Posterior cingulate gyrus (tissue), 11 donors: ENCODE measurements at regions not wholly inside any gene's neighbourhood (a gene's known extent, or its start where the extent isn't known, plus 50 kb on each side); places are given as distances from the start of the nearest gene placed in this dataset.

ENCODE experiments used
- DNase-seq, 10 donors: peaks; one replicate each; pipeline versions ENCODE4 v3.0.0 to v3.0.0-alpha.2; 2020 to 2021; ENCODE audit warnings: mixed read lengths in 3 of 10
- intact Hi-C: fragments of 100-400 bp; cut with DNase I; formaldehyde crosslinking; loops from one replicate; pipeline ENCODE4 v1.15.1; 2023

DNA sequence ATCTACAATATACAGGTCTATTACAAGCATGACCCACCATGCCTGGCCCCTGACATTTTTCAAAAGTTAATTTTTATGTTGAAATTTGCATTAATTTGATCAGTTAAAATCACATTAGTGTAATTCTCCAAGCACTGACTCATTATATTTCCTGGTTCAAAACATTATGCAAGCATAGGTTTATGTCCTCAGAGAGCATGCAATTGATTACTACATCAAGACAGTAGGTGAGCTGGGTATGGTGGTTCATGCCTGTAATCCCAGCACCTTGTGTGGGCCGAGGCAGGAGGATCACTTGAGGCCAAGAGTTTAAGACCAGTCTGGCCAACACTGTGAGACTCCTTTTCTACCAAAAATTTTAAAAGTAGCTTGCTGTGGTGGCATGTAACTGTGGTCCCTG lies 248.8 kb upstream of the KLHL1 start:
- intact Hi-C loops, result no loop called here
- DNase-seq, result peak in 1 of 10 donors; percentile 64

DNA sequence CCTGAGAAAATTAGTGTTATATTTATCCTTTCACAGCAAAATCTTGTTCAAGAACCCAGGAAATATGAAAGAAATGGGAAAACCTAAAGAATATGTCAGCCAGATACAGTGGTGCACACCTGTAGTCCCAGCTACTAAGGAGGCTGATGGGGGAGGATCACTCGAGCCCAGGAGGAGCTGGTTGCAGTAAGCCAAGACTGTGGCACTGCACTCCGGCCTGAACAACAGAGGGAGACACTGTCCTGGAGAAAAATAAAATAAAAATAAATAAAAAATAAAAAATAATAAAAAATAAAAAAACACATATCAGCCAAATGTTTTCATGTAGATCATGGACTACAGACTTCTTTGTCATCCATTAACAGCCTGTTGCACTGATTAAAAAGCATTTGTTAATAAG lies 244.8 kb upstream of the KLHL1 start:
- DNase-seq, result no peak
- intact Hi-C loops, result no loop called here

DNA sequence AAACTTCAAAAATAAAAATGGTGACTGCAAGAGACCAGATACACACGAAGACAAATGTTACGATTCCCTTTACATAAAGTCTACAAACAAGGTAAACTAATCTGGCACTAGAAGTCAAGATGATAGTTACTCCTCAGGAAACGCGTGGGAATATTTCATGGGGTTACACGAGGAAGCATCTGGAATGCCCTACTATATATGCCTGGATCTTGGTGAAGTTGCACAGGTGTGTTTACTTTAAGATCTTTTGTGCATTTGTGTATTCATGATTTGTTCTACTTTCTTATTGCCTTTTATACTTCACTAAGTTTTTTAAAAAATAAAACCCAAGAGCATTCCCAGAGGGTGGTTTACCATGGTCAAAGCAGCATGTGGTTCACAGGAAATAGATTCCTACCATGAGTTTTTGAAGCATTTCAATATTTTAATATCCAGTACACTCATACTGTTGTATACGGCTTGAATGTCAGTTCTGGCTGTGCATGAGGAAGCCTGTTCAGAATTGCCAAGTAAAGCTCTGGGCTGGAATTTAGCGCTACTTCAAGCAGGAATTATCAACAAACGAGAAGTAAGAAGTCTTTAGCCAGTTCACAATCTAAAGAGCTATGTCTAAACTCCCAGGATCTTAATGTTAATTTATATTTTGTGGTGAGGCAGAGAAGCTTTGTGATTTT lies 239.8 kb upstream of the KLHL1 start:
- no peak for DNase-seq
- intact Hi-C loops, result no loop called here

DNA sequence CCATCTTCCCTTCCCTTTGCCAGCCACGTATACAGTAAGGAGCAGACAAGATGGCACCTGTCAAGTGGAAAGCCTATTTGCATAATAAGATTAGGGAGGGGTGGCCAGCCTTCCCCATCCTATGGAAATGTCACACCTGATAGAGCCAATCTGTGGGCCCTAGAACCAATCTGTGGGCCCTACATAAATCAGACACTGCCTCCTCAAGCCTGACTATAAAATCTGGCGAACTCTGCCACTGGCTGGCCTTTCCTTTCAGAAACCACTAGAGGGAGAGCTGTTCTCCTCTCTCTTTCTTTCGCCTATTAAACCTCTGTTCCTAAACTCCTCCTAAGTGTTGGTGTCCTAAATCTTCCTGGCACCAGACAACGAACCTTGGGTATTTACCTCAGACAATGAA lies 231.5 kb upstream of the KLHL1 start:
- intact Hi-C loops, result no loop called here
- DNase-seq, result no peak

DNA sequence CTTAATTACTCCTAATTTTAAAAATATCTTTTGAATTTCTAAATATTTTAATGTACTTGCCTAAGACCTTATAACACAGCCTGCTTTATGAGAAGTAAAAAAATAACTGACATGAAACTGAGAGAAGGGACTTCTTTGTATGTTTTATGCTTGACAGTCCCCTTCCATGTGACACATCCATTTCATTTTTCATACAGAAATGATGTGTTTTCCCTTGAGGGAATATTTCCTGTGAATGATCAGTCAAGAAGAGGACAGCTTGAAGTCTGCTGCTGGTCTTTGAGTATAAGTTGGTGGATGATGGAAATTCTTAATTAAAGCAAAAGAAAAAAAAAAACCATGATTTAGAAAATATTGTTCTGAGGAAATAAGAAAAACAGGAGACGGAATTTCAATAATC lies 230.4 kb upstream of the KLHL1 start:
- intact Hi-C loops, result no loop called here
- no peak for DNase-seq

DNA sequence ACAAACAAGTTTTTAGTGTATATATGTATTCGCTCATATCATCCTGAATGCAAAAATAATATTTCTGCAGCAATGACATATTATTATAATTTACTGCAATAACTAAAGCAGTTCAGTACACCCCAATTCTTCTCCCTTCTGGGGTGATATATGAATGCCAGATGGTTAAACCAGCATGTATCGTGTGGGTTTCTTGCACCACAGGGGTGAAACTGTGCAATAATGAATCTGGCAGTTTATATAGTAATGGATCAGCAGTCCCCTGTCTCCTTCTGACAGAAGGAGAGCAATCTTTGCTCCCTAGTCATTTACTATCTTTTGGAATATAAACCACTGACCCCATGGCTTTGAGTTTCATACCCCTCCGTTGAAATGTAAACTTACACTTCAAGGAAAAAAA lies 228.6 kb upstream of the KLHL1 start:
- no peak for DNase-seq
- intact Hi-C loops, result no loop called here

DNA sequence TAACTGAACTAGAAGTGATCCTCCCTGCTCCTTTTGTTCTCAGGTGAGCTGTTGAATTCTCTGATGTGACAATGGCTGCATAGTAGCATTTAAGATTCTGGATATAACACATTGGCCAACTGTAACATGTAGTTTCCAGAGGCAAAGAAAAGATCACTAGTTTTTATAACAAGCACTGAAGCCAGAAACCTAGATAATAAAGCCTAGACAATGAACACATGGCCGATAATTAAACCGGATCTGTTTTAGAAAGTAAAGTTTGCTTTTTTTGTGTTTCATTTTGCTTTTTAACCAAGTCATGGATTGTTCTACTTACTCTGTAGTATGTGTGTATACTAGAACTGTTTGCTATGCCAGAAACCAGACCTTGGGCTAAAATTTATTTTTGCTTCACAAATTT lies 225.5 kb upstream of the KLHL1 start:
- DNase-seq, result no peak
- intact Hi-C loops, result no loop called here

DNA sequence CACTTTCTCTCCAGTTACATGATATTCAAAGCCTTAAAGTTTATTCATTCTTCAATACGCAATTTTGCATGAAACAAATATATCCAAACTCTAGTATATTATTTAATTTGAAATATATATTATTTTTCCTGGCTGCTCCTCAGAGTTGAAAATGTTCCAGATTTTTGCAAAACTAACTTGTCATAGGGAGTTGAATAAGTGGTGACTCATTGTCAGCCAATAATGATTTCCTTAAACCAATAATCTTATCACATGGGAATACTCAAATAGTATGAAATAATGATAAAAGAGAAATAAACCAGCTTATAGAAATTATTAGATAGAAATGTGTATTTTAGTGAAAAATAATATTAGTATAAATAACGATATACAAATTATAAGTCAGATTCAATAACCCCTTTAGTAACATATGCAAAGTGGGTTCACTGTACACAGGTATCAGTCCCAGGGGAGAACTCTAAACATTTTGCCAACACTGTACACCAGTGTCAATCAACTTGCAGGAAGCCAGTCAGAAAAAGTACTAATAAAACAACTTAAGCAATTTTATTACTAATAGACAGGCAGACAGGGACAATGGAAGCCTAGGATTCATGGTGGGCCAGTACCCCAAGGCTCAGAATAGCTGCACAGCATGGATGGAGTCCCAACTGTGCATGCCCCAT lies 222.6 kb upstream of the KLHL1 start:
- intact Hi-C loops, result no loop called here
- DNase-seq, result no peak

DNA sequence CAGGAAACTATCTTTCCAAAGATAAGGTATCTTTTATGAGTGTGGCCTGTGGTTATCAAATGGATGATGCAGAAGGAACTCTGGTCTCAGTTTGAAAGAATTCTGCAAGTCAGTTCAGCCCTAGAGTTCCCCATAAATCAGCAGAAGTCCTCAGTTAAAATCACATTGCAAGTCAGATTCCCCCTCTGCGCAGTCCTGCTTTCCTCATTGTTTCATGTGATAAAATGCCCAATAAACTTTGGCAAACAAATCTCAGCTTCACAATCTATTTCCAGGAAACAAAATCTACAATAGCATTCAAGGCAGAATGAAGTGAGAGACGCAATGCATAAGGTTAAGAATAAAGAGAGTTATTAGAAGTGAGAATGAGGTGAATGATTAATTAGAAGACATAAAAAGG lies 216.3 kb upstream of the KLHL1 start:
- intact Hi-C loops, result no loop called here

DNA sequence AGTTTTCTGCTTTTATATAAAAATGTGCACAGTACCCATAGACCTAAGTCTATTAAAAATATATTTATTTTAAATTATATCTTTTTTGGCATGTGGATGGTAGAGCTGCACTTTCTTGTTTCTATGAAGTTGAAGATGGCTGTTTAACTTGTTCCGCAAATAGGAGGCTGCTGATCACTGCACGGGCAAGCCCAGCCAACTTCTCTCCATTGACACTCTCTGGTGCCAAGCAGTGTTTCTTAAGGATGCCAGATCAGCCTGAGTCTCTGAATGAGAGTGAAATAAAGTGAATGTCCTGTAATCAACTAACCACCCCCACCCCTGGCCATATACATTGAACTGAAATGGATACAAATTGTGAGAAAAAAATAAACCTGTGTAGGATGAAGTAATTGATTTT lies 202.9 kb upstream of the KLHL1 start:
- no peak for DNase-seq
- intact Hi-C loops, result no loop called here

More for the DNA sequence above, 216.3 kb upstream of the KLHL1 start:
- no peak for DNase-seq

DNA sequence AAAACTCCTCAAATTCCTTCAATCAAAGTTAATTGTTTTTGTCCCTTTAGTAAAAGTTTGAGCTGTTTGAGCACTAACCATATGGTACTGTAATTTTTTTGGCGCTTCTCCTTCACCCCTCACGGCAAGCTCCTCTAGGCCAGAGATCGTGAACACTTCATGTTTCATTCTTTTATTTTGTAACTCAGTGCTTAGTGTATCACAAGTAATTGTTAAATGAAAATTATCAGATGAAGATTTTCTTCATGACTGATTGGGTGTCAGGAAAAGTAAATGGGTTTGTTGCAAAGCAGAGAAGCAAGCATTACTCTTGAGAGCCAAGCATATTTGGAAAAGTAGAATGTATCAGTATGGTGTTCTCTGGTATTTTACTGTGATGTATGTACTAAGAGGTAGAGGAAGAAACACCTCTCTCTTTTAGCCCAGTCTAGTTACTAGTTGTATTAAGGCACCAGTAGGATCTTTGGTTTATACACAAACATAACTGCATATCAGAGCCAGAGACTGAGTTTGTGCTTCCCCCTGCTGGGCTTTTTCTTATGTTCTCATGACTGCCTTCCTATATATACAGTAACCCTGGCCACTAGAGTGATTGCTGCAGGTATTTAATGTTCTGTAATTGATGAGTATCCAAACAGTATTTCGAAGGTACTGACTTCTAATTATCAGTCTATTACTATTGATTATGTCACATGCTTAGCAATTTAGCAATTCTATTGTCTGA lies 202.3 kb upstream of the KLHL1 start:
- no peak for DNase-seq
- intact Hi-C loops, result no loop called here

DNA sequence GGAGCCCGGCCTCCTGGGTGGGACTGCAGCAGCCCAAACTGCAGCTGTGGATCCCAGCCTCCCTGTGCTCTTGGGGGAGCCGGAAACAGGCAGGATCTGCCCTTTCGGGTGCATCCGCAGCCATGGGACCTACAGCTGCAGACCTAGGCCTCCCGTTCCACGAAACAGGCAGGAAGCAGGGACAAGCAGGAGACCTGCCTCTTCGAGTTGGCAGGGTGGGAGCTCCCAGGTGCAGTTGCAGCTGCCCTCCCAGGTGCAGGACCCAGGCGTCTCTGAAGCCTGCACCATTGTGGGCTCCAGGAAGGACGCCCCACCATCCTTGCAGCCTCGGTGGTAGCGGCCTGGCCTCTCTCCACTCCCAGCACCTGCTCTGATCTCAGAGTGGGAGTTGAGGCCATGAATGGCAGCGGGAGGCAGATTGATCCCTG lies 189.0 kb upstream of the KLHL1 start:
- intact Hi-C loops, result no loop called here
- peak in 2 of 10 donors; percentile 44 to 75 for DNase-seq

DNA sequence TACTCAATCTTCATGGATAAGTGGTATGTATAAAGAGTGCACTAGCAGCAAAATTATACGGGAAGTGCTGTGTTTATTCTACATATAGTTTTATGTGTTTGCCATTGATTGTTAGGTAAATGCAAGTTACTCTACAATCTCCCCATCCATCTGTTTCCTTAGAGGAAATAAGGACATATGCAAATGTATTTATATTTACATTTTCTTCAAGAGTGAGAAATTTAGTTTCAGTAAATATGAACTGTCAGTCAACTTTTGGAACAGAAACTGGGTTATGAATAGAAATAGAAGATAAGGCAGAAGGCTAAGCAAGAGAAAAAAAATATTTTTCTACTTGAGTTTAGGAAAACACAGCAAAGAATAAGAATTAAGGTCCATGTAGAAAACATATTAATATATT lies 176.1 kb upstream of the KLHL1 start:
- DNase-seq, result no peak
- intact Hi-C loops, result no loop called here

DNA sequence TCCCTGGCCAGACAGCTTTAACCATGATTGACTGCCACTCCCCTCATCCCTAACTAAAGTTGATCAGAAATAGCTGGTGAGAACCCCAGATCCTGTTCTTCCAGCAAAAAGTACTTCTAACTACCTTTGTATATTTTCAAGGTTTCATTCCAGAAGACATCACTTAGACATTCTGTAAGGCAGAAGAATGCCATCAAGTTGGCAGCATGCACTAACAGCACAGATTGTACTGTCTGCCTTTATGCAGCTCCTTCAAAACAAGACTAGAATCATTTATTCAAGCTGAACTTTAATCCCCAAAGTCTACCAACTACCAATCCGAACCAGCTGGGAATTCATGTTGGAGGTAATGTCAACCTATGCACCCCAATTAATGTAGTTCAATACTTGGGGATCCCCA lies 167.6 kb upstream of the KLHL1 start:
- intact Hi-C loops, result no loop called here
- DNase-seq, result no peak

DNA sequence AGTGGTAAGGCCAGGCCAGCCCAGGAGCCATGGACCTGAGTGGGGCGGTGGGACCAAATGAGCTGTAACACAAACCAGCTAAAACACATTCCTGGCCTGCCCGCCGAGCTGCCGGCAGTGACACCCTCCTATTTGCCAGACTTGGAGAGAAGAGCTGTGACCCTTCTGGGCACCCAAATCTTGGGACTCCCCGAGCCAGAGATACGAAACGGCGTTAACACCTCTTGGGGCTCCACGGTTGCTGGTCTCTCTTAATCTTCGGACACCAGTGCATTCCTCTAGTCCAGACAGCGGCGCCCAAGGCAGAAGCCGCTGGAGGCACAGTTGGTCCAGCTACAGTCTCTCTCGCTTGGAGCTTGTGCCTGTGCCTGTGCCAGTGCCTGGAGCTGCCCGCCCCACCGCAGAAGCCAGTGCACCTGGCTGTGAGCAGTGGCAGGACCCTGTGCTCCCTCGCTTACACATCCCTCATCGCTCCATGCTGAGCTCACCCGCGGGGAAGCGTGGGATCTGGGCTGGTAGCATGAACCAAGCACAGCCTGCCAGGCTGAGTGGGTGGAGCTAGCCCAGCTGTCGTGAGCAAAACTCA lies 147.2 kb upstream of the KLHL1 start:
- DNase-seq, result peak in 9 of 10 donors; percentile 14 to 92 (median 47)
- intact Hi-C loops, result no loop called here

DNA sequence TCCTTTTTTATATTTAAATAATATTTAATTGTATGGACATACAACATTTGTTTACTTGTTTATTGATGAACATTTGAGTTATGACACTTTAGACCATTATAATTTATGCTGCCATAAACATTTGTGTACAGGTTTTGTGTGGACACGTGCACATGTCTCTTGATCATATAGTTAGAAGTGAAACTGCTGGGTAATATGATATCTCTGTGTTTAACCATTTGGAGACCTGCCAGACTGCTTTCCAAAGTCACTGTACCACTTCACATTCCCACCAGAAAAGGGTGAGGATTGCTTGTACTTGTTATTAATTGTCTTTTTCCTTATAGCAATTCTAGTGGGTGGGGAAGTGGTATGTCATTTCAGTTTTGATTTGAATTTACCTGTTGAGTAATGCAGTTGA lies 145.6 kb upstream of the KLHL1 start:
- no peak for DNase-seq
- intact Hi-C loops, result no loop called here

DNA sequence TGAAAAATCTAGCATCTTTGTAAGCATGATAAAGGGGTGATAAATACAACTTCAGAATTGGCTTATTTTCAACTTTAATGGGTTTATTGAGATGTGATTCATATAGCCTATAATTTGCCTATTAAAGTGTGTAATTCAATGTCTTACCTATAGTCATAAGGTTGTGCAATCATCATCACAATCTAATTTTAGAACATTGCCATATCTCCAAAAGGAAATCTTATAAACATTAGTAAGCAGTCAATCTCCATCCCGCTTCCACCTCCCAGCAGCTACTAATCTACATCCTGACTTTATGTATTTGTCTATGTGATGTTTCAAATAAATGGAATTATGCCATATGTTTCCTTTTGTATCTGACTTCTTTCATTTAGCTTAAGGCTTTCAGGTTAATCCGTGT lies 145.2 kb upstream of the KLHL1 start:
- no peak for DNase-seq

DNA sequence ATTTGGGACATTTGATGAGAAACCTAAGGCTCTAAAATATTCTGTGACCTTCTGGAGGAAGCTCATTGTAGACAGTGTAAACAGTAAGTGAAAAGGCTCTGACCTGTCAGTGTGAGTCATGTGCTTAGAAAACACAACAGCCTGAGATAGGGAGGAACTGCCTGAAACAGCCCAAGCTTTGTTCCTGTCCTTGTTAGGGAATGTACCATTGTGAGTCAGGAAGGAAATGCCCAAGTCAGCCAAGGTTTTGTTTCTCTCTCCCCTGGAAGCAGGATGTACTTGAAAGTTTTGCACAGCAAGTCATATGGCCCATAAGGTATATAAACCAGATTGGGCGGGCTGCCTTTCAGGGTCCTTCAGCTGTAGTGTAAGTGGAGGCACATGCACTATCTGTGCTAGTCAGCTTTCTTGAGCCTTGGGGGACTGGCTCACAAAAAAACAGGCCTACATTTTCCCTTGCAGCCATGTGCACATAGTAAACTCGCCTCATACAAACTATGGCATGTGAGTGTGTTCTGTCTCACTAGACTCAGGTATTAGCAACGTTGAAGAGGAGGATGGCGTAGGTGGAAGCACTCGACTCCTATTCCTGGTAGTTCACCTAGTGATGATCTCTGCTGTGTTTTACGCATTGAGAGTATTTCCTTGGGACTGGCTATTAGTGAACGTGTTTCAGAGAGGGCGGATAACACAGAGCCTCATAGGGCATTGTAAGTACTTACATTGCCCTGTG lies 141.2 kb upstream of the KLHL1 start:
- intact Hi-C loops, result no loop called here
- no peak for DNase-seq

More for the DNA sequence above, 145.2 kb upstream of the KLHL1 start:
- intact Hi-C loops, result no loop called here

DNA sequence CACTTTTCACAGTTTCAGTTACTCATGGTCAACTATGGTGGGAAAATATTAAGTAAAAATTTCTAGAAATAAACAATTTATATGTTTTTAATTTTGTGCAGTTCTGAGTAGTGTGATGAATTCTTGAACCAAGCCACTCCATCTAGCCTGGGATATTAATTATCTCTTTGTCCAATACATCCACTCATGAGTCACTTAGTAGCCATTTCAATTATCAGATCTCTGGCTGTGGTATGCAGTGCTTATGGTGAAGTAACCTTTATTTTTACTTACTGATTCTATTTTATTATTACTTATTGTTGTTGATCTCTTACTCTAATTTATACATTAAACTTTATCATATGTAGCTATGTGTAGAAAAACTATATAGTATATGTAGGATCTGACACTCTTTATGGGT lies 128.9 kb upstream of the KLHL1 start:
- DNase-seq, result no peak
- intact Hi-C loops, result no loop called here

DNA sequence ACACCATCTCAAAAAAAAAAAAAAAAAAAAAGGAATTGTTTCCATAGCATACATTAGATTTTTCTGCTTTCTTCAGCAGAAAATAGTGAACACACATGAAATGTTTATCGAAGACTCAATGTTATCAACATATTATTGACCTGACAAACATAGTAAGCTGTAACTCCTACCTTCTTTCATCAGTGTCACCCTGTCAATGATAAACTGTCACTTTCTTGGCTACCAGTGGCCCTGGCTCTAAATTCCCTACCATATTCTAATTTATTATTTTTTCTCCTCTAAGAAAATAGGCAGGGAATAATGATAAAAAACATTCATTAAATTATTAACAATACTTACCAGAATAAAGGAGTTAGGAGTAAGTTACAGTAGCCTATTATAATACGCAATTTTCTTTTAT lies 127.3 kb upstream of the KLHL1 start:
- DNase-seq, result no peak
- intact Hi-C loops, result no loop called here

DNA sequence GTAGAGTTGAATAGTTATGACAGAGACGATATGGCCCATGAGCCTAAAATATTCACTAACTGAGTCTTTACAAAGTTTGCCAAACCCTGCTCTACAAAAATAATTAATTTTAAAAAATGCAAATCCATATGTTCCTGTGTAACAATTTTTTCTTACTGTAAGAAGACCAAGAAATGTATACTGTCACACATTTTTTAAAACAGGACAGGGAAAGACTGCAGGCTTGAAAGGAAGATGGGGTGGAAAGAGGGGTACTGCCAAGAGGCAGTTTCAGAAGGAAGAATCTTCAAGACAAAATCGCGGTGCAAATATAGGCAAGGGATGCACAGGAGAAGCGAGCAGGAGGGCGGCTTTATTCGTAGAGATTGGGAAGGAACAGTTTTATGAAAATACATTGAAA lies 115.7 kb upstream of the KLHL1 start:
- no peak for DNase-seq

More for the DNA sequence above, 115.7 kb upstream of the KLHL1 start:
- intact Hi-C loops, result no loop called here
